Neural progenitor cell (in vitro differentiated cells): ENCODE measurements at regions not wholly inside any gene's neighbourhood (a gene's known extent, or its start where the extent isn't known, plus 50 kb on each side); places are given as distances from the start of the nearest gene placed in this dataset.

ENCODE experiments used
- DNase-seq: peaks from one replicate; pipeline ENCODE4 v3.0.0-alpha.2; 2016; ENCODE audit warnings: low spot score
- H2AFZ ChIP-seq: fragments of 200-600 bp; sonication (generic); replicated peaks from 2 replicates; pipeline ENCODE4 v1.6.1; 2016; ENCODE audit warnings: antibody characterized with exemption
- H3F3A ChIP-seq: fragments of 200-600 bp; sonication (generic); 2 replicates; pipeline ENCODE4 v1.6.1; 2016; ENCODE audit warnings: antibody characterized with exemption, low read depth
- H3K27ac ChIP-seq: fragments of 200-600 bp; sonication (generic); 2 replicates; pipeline ENCODE4 v1.5.1; 2016; ENCODE audit warnings: mild to moderate bottlenecking
- H3K27me3 ChIP-seq: fragments of 200-600 bp; sonication (generic); 2 replicates; pipeline ENCODE4 v1.6.1; 2016; ENCODE audit warnings: mild to moderate bottlenecking, moderate library complexity
- H3K36me3 ChIP-seq: fragments of 200-600 bp; sonication (generic); 2 replicates; pipeline ENCODE4 v1.5.1; 2016
- H3K4me1 ChIP-seq: fragments of 200-600 bp; sonication (generic); 2 replicates; pipeline ENCODE4 v1.6.1; 2016; ENCODE audit warnings: mixed run types
- H3K4me2 ChIP-seq: fragments of 200-600 bp; sonication (generic); 2 replicates; pipeline ENCODE4 v1.6.1; 2016
- H3K4me3 ChIP-seq: fragments of 200-600 bp; sonication (generic); 2 replicates; pipeline ENCODE4 v1.5.1; 2016
- H3K79me2 ChIP-seq: fragments of 200-600 bp; sonication (generic); 2 replicates; pipeline ENCODE4 v1.6.1; 2016; ENCODE audit warnings: low read depth
- H3K9ac ChIP-seq: fragments of 200-600 bp; sonication (generic); 2 replicates; pipeline ENCODE4 v1.6.1; 2016
- H3K9me3 ChIP-seq: fragments of 200-600 bp; sonication (generic); 2 replicates; pipeline ENCODE4 v1.5.1; 2016; ENCODE audit warnings: low read depth
- H4K20me1 ChIP-seq: fragments of 200-600 bp; sonication (generic); 2 replicates; pipeline ENCODE4 v1.6.1; 2016; ENCODE audit warnings: low read depth
- H3K27ac Mint-ChIP-seq: 3 replicates; pipeline ENCODE4 v1.8.0; 2021; ENCODE audit warnings: mixed read lengths
- H3K27me3 Mint-ChIP-seq: 2 replicates; pipeline ENCODE4 v1.8.0; 2022; ENCODE audit warnings: low read depth, mild to moderate bottlenecking, inconsistent platforms, moderate library complexity, mixed read lengths; ENCODE audit not compliant: insufficient read depth
- H3K36me3 Mint-ChIP-seq: 3 replicates; pipeline ENCODE4 v1.8.0; 2021; ENCODE audit warnings: mixed read lengths
- H3K4me1 Mint-ChIP-seq: 3 replicates; pipeline ENCODE4 v1.8.0; 2021; ENCODE audit warnings: mixed read lengths
- H3K4me3 Mint-ChIP-seq: 3 replicates; pipeline ENCODE4 v1.8.0; 2021; ENCODE audit warnings: mild to moderate bottlenecking, moderate library complexity, mixed read lengths
- H3K9me3 Mint-ChIP-seq: 3 replicates; pipeline ENCODE4 v1.8.0; 2020; ENCODE audit warnings: mixed read lengths
- EZH2 ChIP-seq: fragments of 200-600 bp; sonication (generic); IDR thresholded peaks from 2 replicates; pipeline ENCODE4 v1.6.1; 2017; ENCODE audit warnings: antibody characterized with exemption, mild to moderate bottlenecking, moderate library complexity
- EZH2phosphoT487 ChIP-seq: fragments of 200-600 bp; sonication (generic); IDR thresholded peaks from 2 replicates; pipeline ENCODE4 v1.6.1; 2017; ENCODE audit warnings: antibody characterized with exemption
- TF ChIP-seq, protein P1 (sequence below): fragments of 200-600 bp; sonication (generic); IDR thresholded peaks from 2 replicates; pipeline ENCODE4 v1.5.1; 2017; ENCODE audit warnings: antibody characterized with exemption, mild to moderate bottlenecking

DNA sequence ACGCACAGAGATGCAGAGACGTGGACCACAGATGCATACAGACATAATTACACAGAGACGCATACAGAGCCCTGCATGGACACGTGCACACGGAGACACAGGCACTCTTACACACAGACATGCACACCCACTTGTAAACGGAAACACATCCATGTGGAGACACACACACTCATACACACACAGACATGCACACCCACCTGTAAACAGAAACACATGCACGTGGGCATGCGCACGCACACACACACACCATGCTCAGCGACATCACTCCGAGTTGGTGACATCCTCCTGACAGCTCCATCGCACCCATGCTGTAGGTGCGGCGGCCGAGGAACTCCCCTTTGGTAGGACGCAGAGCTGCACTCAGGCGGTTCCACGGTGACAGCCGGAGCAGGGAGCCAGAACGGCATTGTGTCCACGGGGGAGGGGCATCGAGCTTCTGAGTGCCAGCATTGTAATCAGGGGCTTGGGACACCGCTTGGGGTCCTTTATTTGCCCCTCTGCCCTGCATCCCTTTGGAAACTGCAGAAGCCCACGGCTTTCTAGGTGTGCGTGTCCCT lies 233.5 kb downstream of the RBFOX3 start:
- no peaks in the 10 kb centered on the region for H3K9me3 ChIP-seq
- no peak overlapping the region for H3K4me2 ChIP-seq
- H3F3A ChIP-seq = no peaks in the 10 kb centered on the region
- Mint-ChIP-seq H3K4me1 (peaks cover 16% of the 10 kb centered on the region), H3K27me3 (peaks cover 13% of the 10 kb centered on the region), H3K9me3 (no peaks in the 10 kb centered on the region), H3K27ac (peak overlapping the region; percentile 2), H3K36me3 (no peaks in the 10 kb centered on the region), H3K4me3 (no peak overlapping the region)
- no peaks in the 10 kb centered on the region for H3K36me3 ChIP-seq
- peak; percentile 56 for DNase-seq
- no peak overlapping the region for H3K9ac ChIP-seq
- H3K27me3 ChIP-seq = no peaks in the 10 kb centered on the region
- H2AFZ ChIP-seq = no peak overlapping the region
- TF ChIP-seq EZH2 (no peak), EZH2phosphoT487 (no peak)
- TF ChIP-seq, protein P1, sequence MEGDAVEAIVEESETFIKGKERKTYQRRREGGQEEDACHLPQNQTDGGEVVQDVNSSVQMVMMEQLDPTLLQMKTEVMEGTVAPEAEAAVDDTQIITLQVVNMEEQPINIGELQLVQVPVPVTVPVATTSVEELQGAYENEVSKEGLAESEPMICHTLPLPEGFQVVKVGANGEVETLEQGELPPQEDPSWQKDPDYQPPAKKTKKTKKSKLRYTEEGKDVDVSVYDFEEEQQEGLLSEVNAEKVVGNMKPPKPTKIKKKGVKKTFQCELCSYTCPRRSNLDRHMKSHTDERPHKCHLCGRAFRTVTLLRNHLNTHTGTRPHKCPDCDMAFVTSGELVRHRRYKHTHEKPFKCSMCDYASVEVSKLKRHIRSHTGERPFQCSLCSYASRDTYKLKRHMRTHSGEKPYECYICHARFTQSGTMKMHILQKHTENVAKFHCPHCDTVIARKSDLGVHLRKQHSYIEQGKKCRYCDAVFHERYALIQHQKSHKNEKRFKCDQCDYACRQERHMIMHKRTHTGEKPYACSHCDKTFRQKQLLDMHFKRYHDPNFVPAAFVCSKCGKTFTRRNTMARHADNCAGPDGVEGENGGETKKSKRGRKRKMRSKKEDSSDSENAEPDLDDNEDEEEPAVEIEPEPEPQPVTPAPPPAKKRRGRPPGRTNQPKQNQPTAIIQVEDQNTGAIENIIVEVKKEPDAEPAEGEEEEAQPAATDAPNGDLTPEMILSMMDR = no peak
- H4K20me1 ChIP-seq = no peaks in the 10 kb centered on the region
- no peaks in the 10 kb centered on the region for H3K79me2 ChIP-seq
- H3K4me1 ChIP-seq = peaks cover 21% of the 10 kb centered on the region
- H3K4me3 ChIP-seq = no peak overlapping the region
- no peak overlapping the region for H3K27ac ChIP-seq

DNA sequence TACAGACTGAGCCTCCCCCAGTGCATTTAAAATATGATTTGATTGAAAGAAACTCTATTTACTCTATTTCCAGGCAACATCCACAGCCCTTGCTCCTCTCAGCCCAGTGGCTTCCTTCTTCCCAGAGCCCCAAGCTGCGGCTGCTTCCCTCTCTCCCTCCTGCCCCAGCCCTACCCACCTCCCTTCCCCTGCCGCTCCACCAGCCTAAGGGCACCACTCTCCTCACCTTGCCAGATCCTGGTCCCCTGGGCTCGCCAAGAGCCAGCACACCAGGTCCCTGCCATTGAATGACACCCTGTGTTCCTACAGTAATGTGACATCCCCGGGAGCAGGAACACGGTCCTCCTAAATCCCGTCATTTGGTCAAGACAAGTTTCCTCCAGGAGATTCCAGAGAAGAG lies 236.0 kb downstream of the RBFOX3 start:
- Histone ChIP-seq H2AFZ (no peak overlapping the region), H3K9me3 (no peaks in the 10 kb centered on the region), H3K79me2 (no peaks in the 10 kb centered on the region), H3K36me3 (no peaks in the 10 kb centered on the region), H4K20me1 (no peaks in the 10 kb centered on the region), H3K4me2 (no peak overlapping the region), H3K27ac (no peak overlapping the region), H3F3A (no peaks in the 10 kb centered on the region), H3K4me1 (peaks cover 21% of the 10 kb centered on the region), H3K27me3 (no peaks in the 10 kb centered on the region), H3K4me3 (no peak overlapping the region), H3K9ac (no peak overlapping the region)
- H3K36me3 Mint-ChIP-seq = no peaks in the 10 kb centered on the region
- H3K27ac Mint-ChIP-seq = no peak overlapping the region
- H3K9me3 Mint-ChIP-seq = no peaks in the 10 kb centered on the region
- H3K4me1 Mint-ChIP-seq = peaks cover 16% of the 10 kb centered on the region
- no peak overlapping the region for H3K4me3 Mint-ChIP-seq
- TF ChIP-seq EZH2phosphoT487 (no peak), EZH2 (no peak)
- TF ChIP-seq, protein P1 = no peak
- peaks cover 27% of the 10 kb centered on the region for H3K27me3 Mint-ChIP-seq
- no peak for DNase-seq

DNA sequence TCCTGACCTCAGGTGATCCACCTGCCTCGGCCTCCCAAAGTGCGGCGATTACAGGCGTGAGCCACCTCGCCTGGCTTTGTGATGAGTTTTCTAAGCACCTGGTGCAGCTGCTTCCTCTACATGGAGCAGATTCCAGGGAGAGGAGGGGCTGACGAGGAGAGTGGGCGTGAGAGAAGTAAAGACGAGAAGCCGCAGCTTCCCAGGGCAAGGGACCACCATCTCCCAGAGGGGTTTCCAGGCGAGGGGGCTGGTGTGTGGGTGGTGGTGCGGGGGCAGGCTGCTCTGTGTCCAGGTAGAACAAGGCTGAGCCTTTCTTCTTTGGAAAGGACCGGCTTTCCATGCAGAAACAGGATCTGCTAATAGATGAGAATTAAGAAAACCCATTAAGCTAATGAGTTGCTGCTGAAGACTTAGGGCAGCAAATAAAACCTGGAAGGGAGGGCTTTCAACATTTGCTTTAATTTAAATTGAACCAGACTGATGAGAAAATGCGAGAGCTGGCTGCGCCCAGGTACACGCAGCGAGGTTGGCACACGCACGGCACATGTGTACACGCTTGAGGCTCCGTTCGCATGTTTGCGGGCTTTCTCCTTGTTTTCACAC lies 236.7 kb downstream of the RBFOX3 start:
- no peaks in the 10 kb centered on the region for H3K36me3 Mint-ChIP-seq
- no peak for TF ChIP-seq EZH2
- TF ChIP-seq EZH2phosphoT487 = no peak
- TF ChIP-seq, protein P1 = no peak

More for the DNA sequence above, 236.7 kb downstream of the RBFOX3 start:
- Mint-ChIP-seq H3K4me3 (no peak overlapping the region), H3K9me3 (no peaks in the 10 kb centered on the region), H3K4me1 (peaks cover 16% of the 10 kb centered on the region), H3K27me3 (peaks cover 27% of the 10 kb centered on the region), H3K27ac (no peak overlapping the region)
- Histone ChIP-seq H3K4me1 (peaks cover 21% of the 10 kb centered on the region), H4K20me1 (no peaks in the 10 kb centered on the region), H3K9me3 (no peaks in the 10 kb centered on the region), H3K9ac (no peak overlapping the region), H3K27me3 (no peaks in the 10 kb centered on the region), H3F3A (no peaks in the 10 kb centered on the region), H3K4me3 (no peak overlapping the region), H2AFZ (no peak overlapping the region), H3K27ac (no peak overlapping the region), H3K36me3 (no peaks in the 10 kb centered on the region), H3K4me2 (peak overlapping the region; percentile 13), H3K79me2 (no peaks in the 10 kb centered on the region)
- peak; percentile 47 for DNase-seq
